Right cardiac atrium (tissue), 5 donors: ENCODE measurements at regions not wholly inside any gene's neighbourhood (a gene's known extent, or its start where the extent isn't known, plus 50 kb on each side); places are given as distances from the start of the nearest gene placed in this dataset.
"Not testable (repeated sequence)": the region's sequence is repeated elsewhere in the genome, so short reads cannot be mapped to it uniquely, and the experiment has no call there.

Experiments
- ATAC-seq, 2 donors: fragments of 200-7000 bp; cut with Tn5 transposase; one replicate each; pipeline versions ENCODE4 v1.8.0 to v1.9.1; 2020; ENCODE audit warnings: moderate library complexity in 2 of 2, mild to moderate bottlenecking in 1 of 2
- DNase-seq, 3 donors: peaks; one replicate each; pipeline ENCODE4 v3.0.0-alpha.2; 2020
- H3K27ac ChIP-seq: one replicate; pipeline ENCODE4 v1.5.1; 2013; ENCODE audit warnings: mild to moderate bottlenecking, low read length, control low read depth, moderate library complexity
- H3K27me3 ChIP-seq: one replicate; pipeline ENCODE4 v1.6.1; 2013; ENCODE audit not compliant: control insufficient read depth, insufficient read depth
- H3K4me1 ChIP-seq: one replicate; pipeline ENCODE4 v1.6.1; 2013; ENCODE audit warnings: low read length; ENCODE audit not compliant: control insufficient read depth, insufficient read depth
- H3K4me3 ChIP-seq: one replicate; pipeline ENCODE4 v1.5.1; 2013; ENCODE audit warnings: low read length, control low read depth
- H3K9me3 ChIP-seq: one replicate; pipeline ENCODE4 v1.6.1; 2013; ENCODE audit warnings: low read length; ENCODE audit not compliant: control insufficient read depth
- WGBS: extraction: QIAGEN DNeasy Blood & Tissue Kit; methylation state at CpG from one replicate; pipeline ENCODE4 v1.1.7; 2013; 5-methylcytosine and 5-hydroxymethylcytosine counted together
- intact Hi-C, 4 donors: fragments of 100-400 bp; cut with DNase I; formaldehyde crosslinking; loops; one replicate each; pipeline versions ENCODE4 v1.11.0 to v1.14.0; 2022 to 2023
- donor health status: healthy with polysubstance abuse.
- donor health status: DM: no; HTN: yes; CAD: no.
- donor health status: DM: no; HTN: no; CAD: no.
- donor health status: DM: no; HTN: yes; CAD: no; lungs with severe emphysema.
- donor health status: DM: yes; HTN: yes; CAD: no.

DNA sequence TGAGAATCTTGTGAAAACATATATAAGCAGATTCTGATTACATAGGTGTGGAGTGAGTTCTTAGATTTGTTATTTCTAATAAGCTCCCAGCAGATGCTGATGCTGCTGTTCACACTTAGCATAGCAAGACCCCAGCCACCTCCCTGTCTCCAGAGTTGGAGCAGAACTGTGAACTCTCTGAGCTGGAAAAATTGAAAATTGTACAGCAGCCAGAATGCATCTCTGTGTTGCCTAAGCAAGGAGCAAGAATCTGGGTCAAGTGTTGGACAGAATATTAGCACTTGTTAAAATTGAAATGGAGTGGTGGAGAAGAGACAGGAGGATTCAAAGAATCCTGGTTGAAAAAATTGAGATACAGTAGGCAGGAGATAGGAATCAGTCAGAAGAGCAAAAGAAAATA, 146.6 kb upstream of the FAM47C start:
- Histone ChIP-seq H3K9me3 (no peaks in the 10 kb centered on the region), H3K27me3 (no peaks in the 10 kb centered on the region), H3K4me1 (no peaks in the 10 kb centered on the region), H3K27ac (no peak overlapping the region), H3K4me3 (no peak overlapping the region)
- intact Hi-C loops, result no loop called here
- ATAC-seq (no peak), DNase-seq (no peak)

GRCh38 chrX:36867143-36867542, 141.0 kb upstream of the FAM47C start:
- Histone ChIP-seq H3K4me3 (no peak overlapping the region), H3K27me3 (no peaks in the 10 kb centered on the region), H3K4me1 (no peaks in the 10 kb centered on the region), H3K9me3 (no peaks in the 10 kb centered on the region), H3K27ac (no peak overlapping the region)
- WGBS, result 16% methylated on average over 3 of the region's 3 CpGs
- intact Hi-C loops, result no loop called here
- ATAC-seq, result no peak
- DNase-seq, result no peak

DNA sequence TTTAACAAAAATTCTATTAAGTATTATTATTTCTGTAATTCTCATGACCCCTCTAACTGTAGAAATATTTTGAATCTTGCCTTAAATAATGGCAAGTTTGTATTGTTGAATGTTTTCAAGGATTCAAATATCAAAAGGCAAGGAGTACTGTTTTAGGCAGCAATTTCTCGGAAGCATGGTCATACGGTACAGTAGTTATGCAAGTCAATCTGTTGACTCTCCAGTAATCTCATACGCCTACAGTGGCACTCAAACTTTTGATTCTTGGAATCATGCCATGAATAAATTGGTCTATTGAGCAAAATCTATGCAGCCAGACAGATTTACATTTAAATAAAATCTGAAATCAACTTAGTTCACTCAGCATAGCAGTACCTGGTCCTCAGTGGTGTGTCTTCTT, 139.6 kb upstream of the FAM47C start:
- DNase-seq, result no peak
- no peak overlapping the region for H3K27ac ChIP-seq
- no peaks in the 10 kb centered on the region for H3K9me3 ChIP-seq
- no peaks in the 10 kb centered on the region for H3K4me1 ChIP-seq
- no peak overlapping the region for H3K4me3 ChIP-seq
- 61% methylated on average over 3 of the region's 3 CpGs for WGBS
- intact Hi-C loops, result no loop called here
- H3K27me3 ChIP-seq, result no peaks in the 10 kb centered on the region
- ATAC-seq, result no peak

GRCh38 chrX:36869457-36869856, 138.7 kb upstream of the FAM47C start:
- intact Hi-C loops, result no loop called here
- H3K9me3 ChIP-seq, result no peaks in the 10 kb centered on the region
- WGBS, result 57% methylated on average over 2 of the region's 2 CpGs
- ATAC-seq (no peak), DNase-seq (no peak)
- no peak overlapping the region for H3K27ac ChIP-seq
- H3K27me3 ChIP-seq, result no peaks in the 10 kb centered on the region
- H3K4me3 ChIP-seq, result no peak overlapping the region
- H3K4me1 ChIP-seq, result no peaks in the 10 kb centered on the region

- Histone ChIP-seq H3K27me3 (no peaks in the 10 kb centered on the region), H3K9me3 (no peaks in the 10 kb centered on the region), H3K27ac (no peak overlapping the region), H3K4me3 (no peak overlapping the region), H3K4me1 (no peaks in the 10 kb centered on the region)
- 91% methylated on average over 3 of the region's 3 CpGs for WGBS
- intact Hi-C loops, result no loop called here
- no peak for DNase-seq
- ATAC-seq, result no peak
These were observed 110.5 kb upstream of the FAM47C start for GRCh38 chrX:36897690-36898089.

GRCh38 chrX:36898301-36898700, 109.9 kb upstream of the FAM47C start:
- Histone ChIP-seq H3K9me3 (no peaks in the 10 kb centered on the region), H3K4me1 (no peaks in the 10 kb centered on the region), H3K27me3 (no peaks in the 10 kb centered on the region), H3K4me3 (no peak overlapping the region), H3K27ac (no peak overlapping the region)
- intact Hi-C loops, result no loop called here
- DNase-seq, result no peak
- ATAC-seq, result no peak
- 42% methylated on average over 3 of the region's 3 CpGs for WGBS

- ATAC-seq, H3K9me3 ChIP-seq, intact Hi-C loops, H3K4me1 ChIP-seq, H3K27ac ChIP-seq, H3K4me3 ChIP-seq, DNase-seq, H3K27me3 ChIP-seq: not testable (repeated sequence)
- WGBS, result 95% methylated on average over 3 of the region's 3 CpGs
These were observed 103.6 kb upstream of the FAM47C start for GRCh38 chrX:36904561-36904960.

DNA sequence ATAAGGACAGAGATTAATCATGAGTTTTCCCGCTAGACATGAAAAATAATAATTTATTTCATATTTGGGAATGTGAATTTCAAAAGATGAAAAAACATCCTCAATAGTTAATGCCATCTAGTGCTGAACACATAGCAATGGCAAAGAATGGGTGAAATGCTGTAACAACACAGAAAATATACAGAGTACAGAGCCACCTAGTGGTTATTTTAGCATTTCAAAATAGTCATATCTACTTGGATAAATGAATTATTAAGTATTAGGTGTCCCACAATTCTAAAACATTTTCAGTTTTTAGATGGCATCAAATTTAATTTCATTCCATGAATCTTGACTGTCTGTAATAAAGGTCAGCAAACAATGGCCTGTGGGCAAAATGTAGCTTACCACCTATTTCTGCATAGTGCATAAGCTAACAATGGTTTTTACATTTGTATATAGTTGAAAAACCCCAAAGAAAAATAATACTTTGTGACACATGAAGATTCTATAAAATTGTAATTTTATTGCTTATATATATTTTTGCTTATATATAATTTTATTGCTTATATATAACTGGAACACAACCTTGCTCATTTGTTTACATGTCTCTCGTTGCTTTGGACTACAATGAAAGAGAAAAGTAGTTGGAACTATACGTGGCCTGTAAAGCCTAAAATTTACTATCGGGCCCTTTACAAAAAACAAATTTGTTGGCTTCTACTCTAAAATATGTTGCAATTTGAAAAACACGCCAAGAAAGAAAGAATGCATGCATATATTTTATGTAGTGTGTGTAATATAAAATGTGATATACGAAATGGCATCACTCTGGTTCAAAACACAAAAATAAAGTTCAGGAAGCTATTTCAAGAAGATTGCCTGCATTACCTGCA, 99.1 kb upstream of the FAM47C start:
- DNase-seq (no peak), ATAC-seq (no peak)
- H3K4me3 ChIP-seq, result no peak overlapping the region
- no peaks in the 10 kb centered on the region for H3K9me3 ChIP-seq
- intact Hi-C loops, result no loop called here
- H3K27me3 ChIP-seq, result no peaks in the 10 kb centered on the region
- no peaks in the 10 kb centered on the region for H3K4me1 ChIP-seq
- no peak overlapping the region for H3K27ac ChIP-seq
- 60% methylated on average over 6 of the region's 6 CpGs for WGBS

GRCh38 chrX:36909676-36910030, 98.5 kb upstream of the FAM47C start:
- no peak for ATAC-seq

DNA sequence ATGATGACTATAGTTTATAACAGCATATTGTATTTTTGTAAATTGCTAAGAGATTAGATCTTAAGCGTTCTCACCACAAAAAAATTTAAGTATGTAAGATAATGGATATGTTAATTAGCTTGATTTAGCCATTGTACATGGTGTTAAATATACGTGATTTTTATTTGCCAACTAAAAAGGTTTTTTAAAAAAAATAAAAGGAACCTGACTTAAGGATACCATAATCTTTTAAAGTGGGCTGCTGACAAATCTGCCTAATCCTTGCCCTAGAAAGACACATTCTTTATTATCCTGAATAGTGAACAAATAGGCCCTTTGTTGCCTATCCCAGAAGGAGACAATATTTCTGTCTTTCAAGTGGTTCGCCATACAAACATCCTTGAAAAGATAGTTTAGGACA, 94.6 kb upstream of the FAM47C start:
- no peak overlapping the region for H3K4me3 ChIP-seq
- no peaks in the 10 kb centered on the region for H3K27me3 ChIP-seq
- H3K4me1 ChIP-seq, result no peaks in the 10 kb centered on the region
- intact Hi-C loops, result no loop called here
- no peak overlapping the region for H3K27ac ChIP-seq
- ATAC-seq, result no peak
- DNase-seq, result no peak
- WGBS, result 74% methylated on average over 3 of the region's 3 CpGs
- no peaks in the 10 kb centered on the region for H3K9me3 ChIP-seq

More at GRCh38 chrX:36909676-36910030, 98.5 kb upstream of the FAM47C start:
- DNase-seq, result no peak
- Histone ChIP-seq H3K9me3 (no peaks in the 10 kb centered on the region), H3K4me1 (no peaks in the 10 kb centered on the region), H3K4me3 (no peak overlapping the region), H3K27me3 (no peaks in the 10 kb centered on the region), H3K27ac (no peak overlapping the region)
- WGBS, result 42% methylated on average over 4 of the region's 4 CpGs
- intact Hi-C loops, result no loop called here

DNA sequence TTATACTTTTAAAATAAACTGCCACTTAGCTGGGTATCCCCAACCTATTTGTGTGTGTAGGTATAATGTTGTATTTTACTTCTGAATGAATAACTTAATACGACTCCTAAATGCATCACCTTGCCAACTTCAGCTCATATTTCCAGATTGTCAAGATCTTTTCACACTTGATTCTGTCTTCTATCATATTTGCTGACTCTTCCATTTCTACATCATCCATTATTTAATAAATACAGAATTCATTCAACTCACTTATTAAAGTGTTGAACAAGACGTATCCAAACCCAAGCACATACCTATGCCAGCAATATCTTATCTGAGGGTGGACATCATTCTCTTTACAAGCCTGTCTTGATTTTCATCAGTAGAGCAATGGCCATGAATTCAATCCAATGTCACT, 91.2 kb upstream of the FAM47C start:
- ATAC-seq (no peak), DNase-seq (no peak)
- no peak overlapping the region for H3K27ac ChIP-seq
- H3K4me3 ChIP-seq, result no peak overlapping the region
- intact Hi-C loops, result no loop called here
- WGBS, result 72% methylated on average over 2 of the region's 2 CpGs
- no peaks in the 10 kb centered on the region for H3K4me1 ChIP-seq
- no peaks in the 10 kb centered on the region for H3K9me3 ChIP-seq
- no peaks in the 10 kb centered on the region for H3K27me3 ChIP-seq

- no peaks in the 10 kb centered on the region for H3K9me3 ChIP-seq
- H3K4me1 ChIP-seq, result no peaks in the 10 kb centered on the region
- DNase-seq (no peak), ATAC-seq (no peak)
- no peaks in the 10 kb centered on the region for H3K27me3 ChIP-seq
- intact Hi-C loops, result no loop called here
- 56% methylated on average over 1 of the region's 1 CpG for WGBS
- H3K4me3 ChIP-seq, result no peak overlapping the region
- no peak overlapping the region for H3K27ac ChIP-seq
These were observed 80.5 kb upstream of the FAM47C start for GRCh38 chrX:36927712-36928111.
